GM21723 (cell line): ENCODE measurements at regions not wholly inside any gene's neighbourhood (a gene's known extent, or its start where the extent isn't known, plus 50 kb on each side); places are given as distances from the start of the nearest gene placed in this dataset.
"Not testable (repeated sequence)": the region's sequence is repeated elsewhere in the genome, so short reads cannot be mapped to it uniquely, and the experiment has no call there.

Source experiments
- ATAC-seq: cut with Tn5 transposase; IDR thresholded peaks from one replicate; pipeline ENCODE4 v1.9.1; 2021; ENCODE audit warnings: mild to moderate bottlenecking, moderate library complexity; ENCODE audit not compliant: unreplicated experiment

GRCh38 chr7:49580000-49580399 is 193.4 kb upstream of the VWC2 start:
- ATAC-seq: no peak

DNA sequence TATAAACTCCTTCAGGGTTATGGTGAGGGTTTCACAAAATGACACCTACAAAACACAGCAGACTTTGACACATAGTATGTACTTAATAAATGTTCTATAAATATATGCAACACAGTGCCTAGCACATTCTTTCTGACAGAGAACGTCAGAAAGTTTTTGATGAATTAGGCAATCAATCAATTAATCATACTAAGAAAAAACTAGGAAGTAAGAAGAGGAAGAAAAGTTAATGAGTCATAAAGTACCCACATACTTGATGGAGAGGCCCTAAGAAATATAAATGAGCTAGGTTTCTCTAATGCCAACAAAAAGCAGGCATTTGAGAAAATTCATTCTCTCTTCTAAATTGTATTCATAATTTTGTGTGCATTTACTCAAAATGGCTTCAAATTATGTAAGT is 192.7 kb upstream of the VWC2 start:
- no peak for ATAC-seq

DNA sequence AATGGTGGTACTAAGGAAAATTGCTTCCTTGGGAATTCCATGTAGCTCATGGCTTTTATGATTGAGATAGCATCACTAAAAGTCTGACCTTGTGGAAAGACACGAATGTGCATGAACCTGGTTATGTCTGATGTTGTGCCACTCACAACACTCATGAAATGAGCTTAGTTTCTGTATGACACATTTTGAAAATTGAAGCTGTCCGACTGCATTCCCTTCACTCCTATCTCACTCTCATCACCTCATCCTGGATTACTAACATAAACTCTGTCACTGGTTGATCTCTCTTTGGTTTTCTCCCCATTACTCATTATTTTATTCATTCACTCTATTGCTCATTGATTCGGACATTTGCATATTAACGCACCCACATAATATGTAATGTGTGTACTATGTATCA is 190.0 kb upstream of the VWC2 start:
- no peak for ATAC-seq

DNA sequence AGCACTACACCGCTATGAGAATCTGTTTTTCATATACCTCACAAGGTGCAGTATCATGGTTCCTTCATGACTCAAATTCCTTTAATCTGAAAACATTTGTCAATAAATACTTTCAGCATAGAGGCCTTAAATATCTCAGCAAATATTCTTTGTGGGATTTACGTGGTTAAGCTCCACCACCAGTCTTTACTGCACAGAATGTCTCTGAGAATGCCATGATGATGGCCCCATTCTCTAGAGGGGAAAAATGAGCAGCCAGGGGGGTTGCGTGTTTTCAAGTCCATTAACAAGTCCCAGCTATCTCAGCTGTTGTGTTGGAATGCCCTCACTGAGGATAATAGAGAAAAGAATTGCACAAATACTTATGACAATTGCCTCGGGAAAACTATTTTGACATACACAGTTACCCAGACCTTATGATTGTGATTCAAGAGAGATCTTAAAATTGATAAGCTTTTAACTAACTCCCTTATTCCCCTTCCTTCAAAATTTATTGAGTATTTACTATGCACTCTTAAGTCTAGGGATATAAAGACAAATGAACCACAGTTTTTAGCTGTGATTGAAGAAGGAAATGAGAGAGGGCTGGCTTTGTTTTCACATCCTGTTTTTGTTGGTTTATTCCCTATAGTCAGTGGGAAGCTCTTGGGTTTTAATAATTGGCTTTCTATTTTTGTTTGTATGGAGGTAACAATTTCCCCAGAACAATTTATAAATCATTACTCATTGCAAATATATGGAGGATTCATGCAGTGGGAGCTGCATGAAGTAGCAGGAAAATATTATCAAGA is 176.5 kb upstream of the VWC2 start:
- ATAC-seq: no peak

DNA sequence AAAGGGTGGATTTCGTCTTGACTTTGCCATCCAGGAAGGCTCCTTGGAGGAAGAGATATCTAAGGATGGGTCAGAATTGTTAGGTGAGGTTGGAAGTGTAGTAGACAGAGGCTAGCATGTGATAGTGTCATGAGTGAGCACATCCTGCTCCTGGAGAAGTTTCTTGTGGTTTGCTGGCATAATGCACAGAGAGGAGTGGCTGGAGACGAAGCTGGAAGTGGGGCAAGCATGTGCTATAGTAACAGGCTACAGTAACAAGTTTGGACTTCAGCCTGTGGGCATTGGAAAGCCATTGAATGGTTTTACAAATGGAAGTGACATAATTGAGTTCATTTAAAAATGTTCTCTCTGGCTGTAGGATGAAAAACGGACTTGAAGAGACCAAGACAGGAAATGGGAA is 175.6 kb upstream of the VWC2 start:
- no peak for ATAC-seq

- ATAC-seq: no peak
These were observed 161.5 kb upstream of the VWC2 start for GRCh38 chr7:49611951-49612350.

DNA sequence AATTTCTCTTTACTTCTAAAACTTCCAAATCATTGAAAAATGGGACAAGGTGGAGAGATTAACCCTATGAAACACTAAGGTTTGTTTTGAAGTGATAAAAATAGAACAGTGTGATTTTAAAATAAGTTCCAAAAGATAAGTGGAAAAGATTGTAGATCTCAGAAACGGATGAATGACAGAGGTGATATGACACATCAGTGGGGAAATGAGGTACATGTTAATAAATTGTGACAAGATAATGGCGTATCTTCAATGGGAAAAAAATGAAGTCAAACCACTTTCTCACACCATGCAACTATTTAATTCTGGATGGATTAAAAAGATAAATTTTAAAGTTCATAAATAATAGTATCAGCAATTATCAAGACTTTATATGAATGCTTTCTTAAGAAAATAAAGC is 159.7 kb upstream of the VWC2 start:
- no peak for ATAC-seq

GRCh38 chr7:49614974-49615373 is 158.5 kb upstream of the VWC2 start:
- not testable (repeated sequence) for ATAC-seq

DNA sequence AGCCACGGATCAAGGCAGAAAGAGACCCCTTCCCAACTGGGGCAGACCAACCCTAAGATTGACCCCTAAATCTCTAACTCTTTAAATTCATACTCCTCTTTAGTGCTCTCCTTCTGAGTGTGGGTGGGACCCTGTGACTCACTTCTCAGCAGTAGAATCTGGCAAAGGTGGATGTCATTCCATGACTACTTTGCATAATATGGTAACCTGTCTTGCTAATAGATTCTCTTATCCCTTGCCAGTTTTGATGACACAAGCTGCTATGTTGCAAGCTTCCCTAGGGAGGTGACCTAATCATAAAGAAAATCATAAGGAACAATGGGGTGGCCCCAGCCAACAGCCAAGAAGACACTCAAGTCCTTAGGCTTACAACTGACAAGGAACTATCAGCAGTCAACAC is 155.4 kb upstream of the VWC2 start:
- ATAC-seq: no peak

DNA sequence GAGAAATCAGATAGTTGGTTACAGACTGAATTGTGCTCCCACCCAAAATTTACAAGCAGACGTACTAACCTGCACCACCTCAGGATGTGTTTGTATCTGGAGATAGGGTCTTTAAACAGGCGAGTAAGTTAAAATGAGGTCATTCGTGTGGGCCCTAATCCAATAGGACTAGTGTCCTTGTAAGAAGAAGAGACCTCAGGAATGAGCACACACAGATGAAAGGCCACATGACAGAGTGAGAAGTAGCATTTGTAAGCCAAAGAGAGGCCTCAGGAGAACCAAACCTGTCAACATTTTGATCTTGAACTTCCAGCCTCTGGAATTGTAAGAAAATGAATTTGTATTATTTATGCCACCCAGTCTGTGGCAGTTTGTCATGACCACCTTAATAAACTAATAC is 149.5 kb upstream of the VWC2 start:
- no peak for ATAC-seq

GRCh38 chr7:49624611-49625010 is 148.8 kb upstream of the VWC2 start:
- no peak for ATAC-seq

GRCh38 chr7:49630513-49630912 is 142.9 kb upstream of the VWC2 start:
- ATAC-seq: no peak

- ATAC-seq: no peak
These were observed 142.2 kb upstream of the VWC2 start for GRCh38 chr7:49631071-49631815.

- ATAC-seq: no peak
These were observed 141.5 kb upstream of the VWC2 start for GRCh38 chr7:49631960-49632359.

DNA sequence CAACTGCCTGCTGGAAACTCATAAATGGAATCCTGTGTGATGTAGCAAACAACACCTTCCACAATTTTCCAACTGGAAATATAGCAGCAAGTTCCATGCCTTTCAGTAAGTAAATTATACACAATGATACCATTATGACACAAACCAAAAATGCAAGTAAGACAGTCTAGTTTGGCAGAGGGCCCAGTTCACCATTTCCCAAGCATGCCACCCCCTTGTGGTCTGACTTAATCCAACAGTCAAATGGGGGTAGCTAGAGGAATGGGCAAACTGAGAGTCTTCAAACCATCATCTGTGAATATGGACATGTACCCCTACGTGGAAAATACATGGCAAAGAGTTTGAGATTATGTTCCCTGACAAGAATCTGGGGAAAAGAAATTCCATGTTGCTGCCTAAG is 137.6 kb upstream of the VWC2 start:
- no peak for ATAC-seq

DNA sequence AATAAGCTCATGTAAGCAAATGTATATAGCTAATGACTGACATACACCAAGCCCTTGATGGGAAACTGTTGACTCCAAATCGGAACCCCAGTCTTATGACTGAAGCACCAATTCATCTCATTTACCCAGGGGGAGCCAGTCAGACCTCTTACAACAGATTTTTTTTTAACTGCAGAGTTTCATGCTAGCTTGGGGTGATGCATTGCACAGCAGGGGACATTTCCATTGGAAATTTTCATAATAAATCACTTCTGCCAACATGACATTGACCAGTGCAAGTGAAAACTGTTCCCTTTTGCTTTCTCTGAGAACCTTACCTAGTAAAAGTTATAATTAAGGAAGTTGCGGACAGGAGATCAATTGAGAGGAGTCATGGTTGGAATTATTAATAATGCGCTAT is 137.0 kb upstream of the VWC2 start:
- no peak for ATAC-seq

DNA sequence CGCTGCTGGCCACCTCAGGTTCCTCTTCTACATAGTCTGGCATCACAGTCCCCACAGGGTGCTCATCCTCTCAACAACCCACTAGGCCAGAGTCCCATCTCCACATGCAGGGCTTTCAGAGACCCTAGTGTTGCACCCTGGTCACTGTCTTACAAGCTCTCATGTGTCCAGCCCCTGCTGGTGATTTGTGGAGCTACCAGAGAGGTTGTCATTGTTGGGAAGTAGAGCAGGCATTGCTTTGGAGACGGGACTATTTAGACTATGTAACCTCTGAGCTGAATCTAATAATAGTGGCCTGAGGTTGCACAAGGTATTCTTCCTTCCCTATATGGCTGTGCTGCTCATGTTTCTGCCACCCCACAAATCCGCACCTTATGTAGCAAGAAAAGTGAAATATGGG is 135.3 kb upstream of the VWC2 start:
- no peak for ATAC-seq

GRCh38 chr7:49639068-49639593 is 134.3 kb upstream of the VWC2 start:
- ATAC-seq: no peak

DNA sequence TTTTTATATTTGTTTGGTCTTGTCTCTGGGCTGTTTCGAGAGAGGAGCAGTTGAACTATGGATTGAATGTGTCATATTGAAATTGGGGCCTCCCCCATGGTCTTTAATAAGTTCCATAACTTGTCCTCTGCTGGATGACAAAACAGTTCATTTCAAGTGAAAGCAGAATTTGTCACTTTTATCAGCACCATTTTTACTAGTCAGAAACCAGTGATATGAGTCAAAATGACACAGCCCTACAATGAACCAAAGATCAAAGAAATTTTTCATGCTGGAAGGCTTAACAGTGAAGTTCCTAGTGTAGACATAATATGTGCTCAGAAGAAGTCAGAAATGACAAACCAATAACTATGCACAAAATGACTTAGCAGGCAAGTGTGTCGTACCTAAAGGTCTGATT is 133.6 kb upstream of the VWC2 start:
- ATAC-seq: no peak

DNA sequence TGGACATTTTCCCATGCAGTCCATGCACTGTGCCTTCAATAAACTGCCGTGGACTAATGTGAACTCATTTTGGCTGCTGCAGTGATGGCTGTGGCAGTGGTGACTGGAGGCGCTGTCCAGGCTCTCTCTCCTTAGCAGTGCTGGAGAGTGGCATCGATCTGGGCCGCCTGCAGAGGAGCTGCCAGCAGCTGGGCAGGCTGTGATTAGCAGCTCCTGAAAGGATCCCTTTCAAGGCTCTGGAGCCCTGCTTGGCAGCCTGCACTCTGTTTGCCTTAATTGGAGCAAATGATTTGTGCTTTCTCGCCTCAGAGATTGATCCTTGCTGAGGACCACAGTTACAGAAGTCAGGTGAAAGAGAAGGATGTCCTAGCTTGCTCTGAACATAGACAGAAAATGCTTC is 130.1 kb upstream of the VWC2 start:
- no peak for ATAC-seq

GRCh38 chr7:49643736-49644135 is 129.7 kb upstream of the VWC2 start:
- ATAC-seq: no peak
